Ovary (tissue), 7 donors: ENCODE measurements at regions not wholly inside any gene's neighbourhood (a gene's known extent, or its start where the extent isn't known, plus 50 kb on each side); places are given as distances from the start of the nearest gene placed in this dataset.

Experiments used
- DNase-seq, 5 donors: peaks; one replicate each; pipeline ENCODE4 v3.0.0-alpha.2; 2019 to 2020
- H3K27ac ChIP-seq, 2 donors: fragments of 200-600 bp; one replicate each; pipeline versions ENCODE4 v1.5.1 to v1.8.0; 2019 to 2022
- H3K27me3 ChIP-seq: fragments of 200-600 bp; one replicate; pipeline ENCODE4 v1.8.0; 2022
- H3K36me3 ChIP-seq: fragments of 200-600 bp; sonication (generic); one replicate; pipeline ENCODE4 v1.5.1; 2019
- H3K4me1 ChIP-seq: one replicate; pipeline ENCODE4 v1.8.1; 2013; ENCODE audit warnings: mild to moderate bottlenecking, moderate library complexity; ENCODE audit not compliant: insufficient read depth
- H3K4me3 ChIP-seq: fragments of 200-600 bp; sonication (generic); one replicate; pipeline ENCODE4 v1.5.1; 2017
- H3K9me3 ChIP-seq, 2 donors: fragments of 200-600 bp in 1 of 2; sonication (generic) in 1 of 2; one replicate each; pipeline versions ENCODE4 v1.5.1 to v1.8.1; 2013 to 2019; ENCODE audit warnings: mild to moderate bottlenecking in 1 of 2, moderate library complexity in 1 of 2
- CTCF ChIP-seq, 3 donors: fragments of 450-650 bp in 2 of 3; fragments of 200-600 bp in 1 of 3; IDR thresholded peaks; one replicate each; pipeline versions ENCODE4 v1.5.1 to v1.8.0; 2016 to 2022; ENCODE audit warnings: antibody characterized with exemption in 3 of 3, mild to moderate bottlenecking in 1 of 3
- EP300 ChIP-seq: sonication (generic); formaldehyde crosslinking; IDR thresholded peaks from one replicate; pipeline ENCODE4 v1.6.1; 2017; ENCODE audit warnings: antibody characterized with exemption
- POLR2A ChIP-seq: fragments of 450-650 bp; IDR thresholded peaks from one replicate; pipeline ENCODE4 v1.6.1; 2017; ENCODE audit warnings: antibody characterized with exemption, mild to moderate bottlenecking, moderate library complexity
- WGBS, 3 donors: extraction: QIAGEN DNeasy Blood & Tissue Kit in 1 of 3; methylation state at CpG; one replicate each; pipeline versions ENCODE4 v1.1.5 to v1.1.7; 2013 to 2017; 5-methylcytosine and 5-hydroxymethylcytosine counted together
- intact Hi-C, 4 donors: fragments of 100-400 bp; cut with DNase I; formaldehyde crosslinking; loops; one replicate each; pipeline versions ENCODE4 v1.11.0 to v1.15.1; 2022 to 2023
- donor health status: DM: no; HTN: no; CAD: no; lungs with moderate emphysema.
- donor health status: DM: no; HTN: no; CAD: no.
- donor health status: Bipolar disorder and iron deficiency.
- donor health status: DM: no; HTN: no; CAD: no.
- donor health status: DM: yes; HTN: yes; CAD: no.

GRCh38 chr5:125140220-125140619 is 393.8 kb upstream of the ZNF608 start:
- intact Hi-C loops = no loop called here

GRCh38 chr5:125140855-125141254 is 394.4 kb upstream of the ZNF608 start:
- intact Hi-C loops = no loop called here
- Histone ChIP-seq H3K9me3 (no peaks in the 10 kb centered on the region), H3K27ac (no peak overlapping the region), H3K4me3 (no peak overlapping the region), H3K4me1 (no peaks in the 10 kb centered on the region), H3K27me3 (no peaks in the 10 kb centered on the region), H3K36me3 (no peaks in the 10 kb centered on the region)
- TF ChIP-seq CTCF (IDR thresholded peaks at IDR 0.05) = no peak
- TF ChIP-seq POLR2A = no peak
- no peak for TF ChIP-seq EP300
- 84 to 90% (median 88%) methylated on average over 2 of the region's 2 CpGs for WGBS, 3 donors
- DNase-seq = no peak

More at GRCh38 chr5:125140220-125140619, 393.8 kb upstream of the ZNF608 start:
- no peak overlapping the region for H3K4me3 ChIP-seq
- H3K36me3 ChIP-seq = no peaks in the 10 kb centered on the region
- H3K27me3 ChIP-seq = no peaks in the 10 kb centered on the region
- H3K9me3 ChIP-seq = no peaks in the 10 kb centered on the region
- DNase-seq = no peak
- TF ChIP-seq EP300 = no peak
- no peak for TF ChIP-seq POLR2A
- no peak for TF ChIP-seq CTCF (IDR thresholded peaks at IDR 0.05)
- WGBS, 3 donors = 87 to 90% (median 90%) methylated on average over 4 of the region's 4 CpGs
- no peak overlapping the region for H3K27ac ChIP-seq
- no peaks in the 10 kb centered on the region for H3K4me1 ChIP-seq

- Histone ChIP-seq H3K4me1 (no peaks in the 10 kb centered on the region), H3K27ac (no peak overlapping the region), H3K4me3 (no peak overlapping the region), H3K36me3 (no peaks in the 10 kb centered on the region), H3K9me3 (no peaks in the 10 kb centered on the region), H3K27me3 (no peaks in the 10 kb centered on the region)
- intact Hi-C loops = no loop called here
- DNase-seq = no peak
- no peak for TF ChIP-seq EP300
- TF ChIP-seq CTCF (IDR thresholded peaks at IDR 0.05) = no peak
- no peak for TF ChIP-seq POLR2A
These were observed 396.0 kb upstream of the ZNF608 start for GRCh38 chr5:125142458-125142857.

GRCh38 chr5:125143011-125143410 is 396.6 kb upstream of the ZNF608 start:
- intact Hi-C loops = no loop called here
- H3K9me3 ChIP-seq = no peaks in the 10 kb centered on the region
- TF ChIP-seq POLR2A (no peak), CTCF (IDR thresholded peaks at IDR 0.05) (no peak), EP300 (no peak)
- 82 to 88% (median 85%) methylated on average over 2 of the region's 2 CpGs for WGBS, 3 donors
- H3K36me3 ChIP-seq = no peaks in the 10 kb centered on the region
- H3K27me3 ChIP-seq = no peaks in the 10 kb centered on the region
- H3K4me3 ChIP-seq = no peak overlapping the region
- DNase-seq = no peak
- no peaks in the 10 kb centered on the region for H3K4me1 ChIP-seq
- no peak overlapping the region for H3K27ac ChIP-seq

- Histone ChIP-seq H3K4me1 (no peaks in the 10 kb centered on the region), H3K36me3 (no peaks in the 10 kb centered on the region), H3K9me3 (no peaks in the 10 kb centered on the region), H3K4me3 (no peak overlapping the region), H3K27ac (no peak overlapping the region), H3K27me3 (no peaks in the 10 kb centered on the region)
- intact Hi-C loops = no loop called here
- DNase-seq = no peak
- 89 to 95% (median 95%) methylated on average over 1 of the region's 1 CpG for WGBS, 3 donors
- TF ChIP-seq POLR2A (no peak), EP300 (no peak), CTCF (IDR thresholded peaks at IDR 0.05) (no peak)
These were observed 401.6 kb upstream of the ZNF608 start for GRCh38 chr5:125148076-125148475.
